ENCODE measurements at regions not wholly inside any gene's neighbourhood (a gene's known extent, or its start where the extent isn't known, plus 50 kb on each side); places are given as distances from the start of the nearest gene placed in this dataset.

- Histone ChIP-seq H3K9ac (replicated peaks; ENCODE audit: extremely low read depth, insufficient read depth, low read length) (peak overlapping the region; percentile 39), H3K79me2 (ENCODE audit: control insufficient read depth, insufficient read depth, low read length) (no peaks in the 10 kb centered on the region), H3K27ac (ENCODE audit: insufficient read depth, low read depth, low read length) (peak overlapping the region; percentile 89), H3K36me3 (ENCODE audit: control insufficient read depth in 2 of 2, extremely low read depth in 1 of 2, insufficient read depth in 2 of 2, low read length in 2 of 2) (no peaks in the 10 kb centered on the region), H3K4me2 (ENCODE audit: insufficient read depth, low read length) (peak overlapping the region; percentile 87), H3K9me3 (replicated peaks; ENCODE audit: control insufficient read depth, insufficient read depth, low read length) (no peaks in the 10 kb centered on the region), H3K9me1 (replicated peaks; ENCODE audit: control insufficient read depth, extremely low read depth, insufficient read depth, low read length) (no peaks in the 10 kb centered on the region), H3K4me3 (replicated peaks in 1 of 3; ENCODE audit: insufficient read depth in 1 of 3, low read depth in 1 of 3, low read length in 3 of 3) (peak overlapping the region in 1 of 3 experiments; percentile 55), H4K20me1 (replicated peaks; ENCODE audit: control insufficient read depth, extremely low read depth, insufficient read depth, low read length) (no peaks in the 10 kb centered on the region), H3K4me1 (ENCODE audit: control insufficient read depth, extremely low read depth, insufficient read depth, low read length) (peaks cover 46% of the 10 kb centered on the region), H3K27me3 (ENCODE audit: control insufficient read depth in 2 of 2, insufficient read depth in 2 of 2, low read length in 2 of 2) (no peaks in the 10 kb centered on the region), H2AFZ (ENCODE audit: low read depth, low read length) (peak overlapping the region; percentile 10)
- POLR2A ChIA-PET = no interaction called here
- no peak for TF ChIP-seq FOS (IDR thresholded peaks at IDR 0.05; ENCODE audit: borderline replicate concordance, insufficient read depth, low read length)
- TF ChIP-seq POLR2AphosphoS5 (IDR thresholded peaks at IDR 0.05; ENCODE audit: insufficient read depth, low read depth, low read length) = peak; percentile 14
- peak; percentile 29 for TF ChIP-seq JUN (IDR thresholded peaks at IDR 0.05; ENCODE audit: borderline replicate concordance, insufficient read depth, insufficient read length, low read depth)
- dilution Hi-C loops (cut with MboI; ENCODE audit: extremely low pct_ligation_motif_present, low sequenced_read_pairs) = no loop called here
- peak; percentile 90 for FAIRE-seq
- intact Hi-C loops (cut with micrococcal nuclease) = loop anchor here (1.0 kb wide), 1 partner anchor 8 kb away; no protein-coding TSS in a partner anchor
- BruUV-seq (replicated peaks) = no TSS peak
- peak; percentile 99 for DNase-seq (ENCODE audit: low read depth, low spot score)
- CTCF ChIA-PET = interaction anchor here (1.1 to 1.7 kb wide), 3 partner anchors 11 to 70 kb away, joined by 3 to 4 read pairs (median 4); no protein-coding TSS in a partner anchor
Observed at GRCh38 chr18:39453882-39454281, 1888.3 kb upstream of the CELF4 start.

- peak overlapping the region; percentile 67 for H2AFZ ChIP-seq (ENCODE audit: low read depth, low read length)
- DNase-seq (ENCODE audit: low read depth, low spot score) = no peak
Observed at GRCh38 chr18:39453356-39453755, 1887.8 kb upstream of the CELF4 start.

More at GRCh38 chr18:39453356-39453755, 1887.8 kb upstream of the CELF4 start:
- Histone ChIP-seq H3K79me2 (ENCODE audit: control insufficient read depth, insufficient read depth, low read length) (no peaks in the 10 kb centered on the region), H3K9me1 (replicated peaks; ENCODE audit: control insufficient read depth, extremely low read depth, insufficient read depth, low read length) (no peaks in the 10 kb centered on the region), H3K4me2 (ENCODE audit: insufficient read depth, low read length) (peak overlapping the region; percentile 87), H3K27me3 (ENCODE audit: control insufficient read depth in 2 of 2, insufficient read depth in 2 of 2, low read length in 2 of 2) (no peaks in the 10 kb centered on the region), H3K4me1 (ENCODE audit: control insufficient read depth, extremely low read depth, insufficient read depth, low read length) (peaks cover 52% of the 10 kb centered on the region), H3K4me3 (replicated peaks in 1 of 3; ENCODE audit: insufficient read depth in 1 of 3, low read depth in 1 of 3, low read length in 3 of 3) (no peak overlapping the region), H3K36me3 (ENCODE audit: control insufficient read depth in 2 of 2, extremely low read depth in 1 of 2, insufficient read depth in 2 of 2, low read length in 2 of 2) (no peaks in the 10 kb centered on the region), H4K20me1 (replicated peaks; ENCODE audit: control insufficient read depth, extremely low read depth, insufficient read depth, low read length) (no peaks in the 10 kb centered on the region), H3K9me3 (replicated peaks; ENCODE audit: control insufficient read depth, insufficient read depth, low read length) (no peaks in the 10 kb centered on the region), H3K9ac (replicated peaks; ENCODE audit: extremely low read depth, insufficient read depth, low read length) (peak overlapping the region; percentile 49), H3K27ac (ENCODE audit: insufficient read depth, low read depth, low read length) (peak overlapping the region; percentile 89)
- intact Hi-C loops (cut with micrococcal nuclease) = no loop called here
- ChIA-PET POLR2A (interaction anchor here (0.7 kb wide), 1 partner anchor 960 kb away, joined by 5 read pairs; no protein-coding TSS in a partner anchor), CTCF (interaction anchor here (1.1 to 1.7 kb wide), 3 partner anchors 11 to 70 kb away, joined by 3 to 4 read pairs (median 4); no protein-coding TSS in a partner anchor)
- no TSS peak for BruUV-seq (replicated peaks)
- no peak for TF ChIP-seq POLR2A (IDR thresholded peaks at IDR 0.05; ENCODE audit: low read depth, low read length)
- no peak for TF ChIP-seq MYC (IDR thresholded peaks at IDR 0.05; ENCODE audit: low read depth, low read length)
- no peak for TF ChIP-seq GATA2 (IDR thresholded peaks at IDR 0.05; ENCODE audit: insufficient read depth, insufficient read length, low read depth, low read length)
- no peak for TF ChIP-seq JUN (IDR thresholded peaks at IDR 0.05; ENCODE audit: borderline replicate concordance, insufficient read depth, insufficient read length, low read depth)
- dilution Hi-C loops (cut with MboI; ENCODE audit: extremely low pct_ligation_motif_present, low sequenced_read_pairs) = no loop called here
- FAIRE-seq = no peak

All from endothelial cell of umbilical vein (primary cell).